HL-60 (cell line): ENCODE measurements at regions not wholly inside any gene's neighbourhood (a gene's known extent, or its start where the extent isn't known, plus 50 kb on each side); places are given as distances from the start of the nearest gene placed in this dataset.

Experiments used
- DNase-seq, 2 experiments: peaks; one replicate each; pipeline ENCODE4 v3.0.0-alpha.2; 2010 to 2020; ENCODE audit warnings: low read depth in 1 of 2, low spot score in 1 of 2
- H3K27ac ChIP-seq: fragments of 250-450 bp; sonication (Bioruptor Pico); replicated peaks from 2 replicates; pipeline ENCODE4 v1.5.1; 2020; ENCODE audit warnings: mild to moderate bottlenecking, moderate library complexity
- H3K27me3 ChIP-seq: fragments of 250-450 bp; sonication (Bioruptor Pico); 2 replicates; pipeline ENCODE4 v1.5.1; 2021; ENCODE audit warnings: mild to moderate bottlenecking, moderate library complexity; ENCODE audit not compliant: insufficient read depth, poor library complexity, severe bottlenecking
- H3K4me3 ChIP-seq: replicated peaks from 2 replicates; pipeline ENCODE4 v1.5.1; 2011; ENCODE audit warnings: mild to moderate bottlenecking, control low read depth, low read length; ENCODE audit not compliant: insufficient read depth
- CTCF ChIP-seq: IDR thresholded peaks from one replicate; pipeline ENCODE4 v1.5.1; 2011; ENCODE audit warnings: low read length, control low read depth, inconsistent platforms; ENCODE audit not compliant: insufficient read depth
- GABPA ChIP-seq: IDR thresholded peaks from 2 replicates; pipeline ENCODE4 v1.6.1; 2012; ENCODE audit warnings: low read depth
- POLR2AphosphoS5 ChIP-seq: IDR thresholded peaks from 2 replicates; pipeline ENCODE4 v1.6.1; 2012; ENCODE audit warnings: low read depth
- REST ChIP-seq: IDR thresholded peaks from 2 replicates; pipeline ENCODE4 v1.6.1; 2012; ENCODE audit warnings: low read depth; ENCODE audit not compliant: insufficient replicate concordance
- SPI1 ChIP-seq: IDR thresholded peaks from 2 replicates; pipeline ENCODE4 v1.6.1; 2012; ENCODE audit warnings: low read depth, mild to moderate bottlenecking, borderline replicate concordance

GRCh38 chr10:23870651-23871610, 338.0 kb upstream of the KIAA1217 start:
- no peak overlapping the region for H3K4me3 ChIP-seq
- DNase-seq = peak; percentile 6 to 60
- peak overlapping the region; percentile 33 for H3K27ac ChIP-seq
- TF ChIP-seq CTCF (no peak), POLR2AphosphoS5 (peak; percentile 64), SPI1 (peak; percentile 27; the same call in 1 of the 2 replicates), GABPA (no peak)
- H3K27me3 ChIP-seq = no peaks in the 10 kb centered on the region

- no peak for DNase-seq
- TF ChIP-seq REST (no peak), CTCF (no peak), POLR2AphosphoS5 (no peak), SPI1 (no peak), GABPA (no peak)
- Histone ChIP-seq H3K4me3 (no peak overlapping the region), H3K27me3 (no peaks in the 10 kb centered on the region), H3K27ac (no peak overlapping the region)
Observed at GRCh38 chr10:23872290-23872689, 336.6 kb upstream of the KIAA1217 start.

- TF ChIP-seq REST (no peak), POLR2AphosphoS5 (no peak)
- no peak overlapping the region for H3K4me3 ChIP-seq
- H3K27me3 ChIP-seq = no peaks in the 10 kb centered on the region
- no peak for DNase-seq
- H3K27ac ChIP-seq = no peak overlapping the region
Observed at GRCh38 chr10:23877791-23878320, 331.1 kb upstream of the KIAA1217 start.

GRCh38 chr10:23884670-23885069, 324.3 kb upstream of the KIAA1217 start:
- no peak for DNase-seq
- no peak overlapping the region for H3K27ac ChIP-seq

More at GRCh38 chr10:23884670-23885069, 324.3 kb upstream of the KIAA1217 start:
- Histone ChIP-seq H3K4me3 (no peak overlapping the region), H3K27me3 (no peaks in the 10 kb centered on the region)
- TF ChIP-seq POLR2AphosphoS5 = no peak
